ENCODE measurements at regions not wholly inside any gene's neighbourhood (a gene's known extent, or its start where the extent isn't known, plus 50 kb on each side); places are given as distances from the start of the nearest gene placed in this dataset.

DNA sequence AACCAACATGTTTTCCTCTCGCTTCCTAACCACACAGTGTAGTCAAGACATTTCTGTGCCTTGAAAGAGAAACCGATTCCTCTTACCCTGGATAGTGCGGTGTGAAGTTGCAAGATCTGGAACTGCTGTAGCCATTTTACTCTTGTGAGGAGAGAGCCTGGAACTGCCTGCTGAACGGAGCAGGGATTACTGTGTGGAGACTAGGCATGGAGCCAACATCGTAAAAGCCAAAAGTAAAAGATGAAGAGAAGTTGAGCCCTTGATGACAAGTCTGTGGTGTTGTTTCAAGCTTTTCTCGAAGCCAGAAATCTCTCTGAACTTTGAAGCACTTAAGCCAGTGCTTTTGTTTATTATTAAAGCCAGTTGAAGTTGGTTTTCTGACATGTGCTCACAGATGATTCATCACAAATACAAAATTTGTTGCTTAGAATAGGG lies 110.1 kb upstream of the GRIN3A start (continued):
- TF ChIP-seq, protein P1, sequence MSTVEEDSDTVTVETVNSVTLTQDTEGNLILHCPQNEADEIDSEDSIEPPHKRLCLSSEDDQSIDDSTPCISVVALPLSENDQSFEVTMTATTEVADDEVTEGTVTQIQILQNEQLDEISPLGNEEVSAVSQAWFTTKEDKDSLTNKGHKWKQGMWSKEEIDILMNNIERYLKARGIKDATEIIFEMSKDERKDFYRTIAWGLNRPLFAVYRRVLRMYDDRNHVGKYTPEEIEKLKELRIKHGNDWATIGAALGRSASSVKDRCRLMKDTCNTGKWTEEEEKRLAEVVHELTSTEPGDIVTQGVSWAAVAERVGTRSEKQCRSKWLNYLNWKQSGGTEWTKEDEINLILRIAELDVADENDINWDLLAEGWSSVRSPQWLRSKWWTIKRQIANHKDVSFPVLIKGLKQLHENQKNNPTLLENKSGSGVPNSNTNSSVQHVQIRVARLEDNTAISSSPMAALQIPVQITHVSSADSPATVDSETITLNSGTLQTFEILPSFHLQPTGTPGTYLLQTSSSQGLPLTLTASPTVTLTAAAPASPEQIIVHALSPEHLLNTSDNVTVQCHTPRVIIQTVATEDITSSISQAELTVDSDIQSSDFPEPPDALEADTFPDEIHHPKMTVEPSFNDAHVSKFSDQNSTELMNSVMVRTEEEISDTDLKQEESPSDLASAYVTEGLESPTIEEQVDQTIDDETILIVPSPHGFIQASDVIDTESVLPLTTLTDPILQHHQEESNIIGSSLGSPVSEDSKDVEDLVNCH (CRISPR knock-in tag; IDR thresholded peaks at IDR 0.05) = no peak
- TF ChIP-seq ZNF546 (CRISPR knock-in tag; conservative IDR thresholded peaks at IDR 0.05) (no peak), ZIK1 (CRISPR knock-in tag; IDR thresholded peaks at IDR 0.05; ENCODE audit: borderline replicate concordance, low read depth) (no peak), ZNF260 (CRISPR knock-in tag; IDR thresholded peaks at IDR 0.05; ENCODE audit: borderline replicate concordance, low read depth) (no peak), ZNF644 (CRISPR knock-in tag; IDR thresholded peaks at IDR 0.05; ENCODE audit: low read depth) (no peak)

DNA sequence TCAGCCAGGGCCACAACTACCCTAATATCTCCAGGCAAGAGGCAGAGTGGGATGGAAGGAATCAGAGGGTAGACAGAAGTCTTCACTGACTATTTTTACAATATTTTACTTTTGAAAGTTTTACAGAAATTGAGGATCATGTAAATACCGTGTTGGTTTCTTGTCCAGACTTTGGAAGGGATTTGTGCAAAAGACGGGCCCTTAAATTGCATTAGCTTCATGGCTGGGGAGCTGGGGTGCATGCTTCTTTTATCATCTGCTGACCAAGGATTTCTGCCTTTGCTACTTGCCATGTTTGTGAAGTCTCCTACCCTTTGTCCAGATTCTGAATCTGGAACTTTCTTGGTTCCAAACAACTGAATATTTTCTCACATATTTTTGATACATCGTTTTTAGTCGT lies 107.7 kb upstream of the GRIN3A start:
- no peak for FAIRE-seq
- TF ChIP-seq, protein P2, sequence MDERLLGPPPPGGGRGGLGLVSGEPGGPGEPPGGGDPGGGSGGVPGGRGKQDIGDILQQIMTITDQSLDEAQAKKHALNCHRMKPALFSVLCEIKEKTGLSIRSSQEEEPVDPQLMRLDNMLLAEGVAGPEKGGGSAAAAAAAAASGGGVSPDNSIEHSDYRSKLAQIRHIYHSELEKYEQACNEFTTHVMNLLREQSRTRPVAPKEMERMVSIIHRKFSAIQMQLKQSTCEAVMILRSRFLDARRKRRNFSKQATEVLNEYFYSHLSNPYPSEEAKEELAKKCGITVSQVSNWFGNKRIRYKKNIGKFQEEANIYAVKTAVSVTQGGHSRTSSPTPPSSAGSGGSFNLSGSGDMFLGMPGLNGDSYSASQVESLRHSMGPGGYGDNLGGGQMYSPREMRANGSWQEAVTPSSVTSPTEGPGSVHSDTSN (CRISPR knock-in tag; IDR thresholded peaks at IDR 0.05) = no peak
- TF ChIP-seq RARG (CRISPR knock-in tag; IDR thresholded peaks at IDR 0.05; ENCODE audit: low read depth) = no peak
- TF ChIP-seq KLF15 (CRISPR knock-in tag; IDR thresholded peaks at IDR 0.05; ENCODE audit: borderline replicate concordance) = no peak
- no peak for TF ChIP-seq KAT2B (IDR thresholded peaks at IDR 0.05; ENCODE audit: borderline replicate concordance, low read depth, low read length)
- no peak for TF ChIP-seq GFI1 (CRISPR knock-in tag; IDR thresholded peaks at IDR 0.05; ENCODE audit: borderline replicate concordance)
- no peak for TF ChIP-seq CEBPB (IDR thresholded peaks at IDR 0.05; ENCODE audit: borderline replicate concordance, low read depth, low read length)
- TF ChIP-seq ZNF878 (CRISPR knock-in tag; IDR thresholded peaks at IDR 0.05) = no peak
- no peak for TF ChIP-seq ZNF510 (CRISPR knock-in tag; IDR thresholded peaks at IDR 0.05; ENCODE audit: low read depth)
- no peak for TF ChIP-seq ZNF652 (CRISPR knock-in tag; IDR thresholded peaks at IDR 0.05; ENCODE audit: borderline replicate concordance, low read depth)
- no peak for TF ChIP-seq ATM (IDR thresholded peaks at IDR 0.05; ENCODE audit: borderline replicate concordance)
- TF ChIP-seq SOX5 (CRISPR knock-in tag; IDR thresholded peaks at IDR 0.05; ENCODE audit: borderline replicate concordance) = no peak
- TF ChIP-seq, protein P3, sequence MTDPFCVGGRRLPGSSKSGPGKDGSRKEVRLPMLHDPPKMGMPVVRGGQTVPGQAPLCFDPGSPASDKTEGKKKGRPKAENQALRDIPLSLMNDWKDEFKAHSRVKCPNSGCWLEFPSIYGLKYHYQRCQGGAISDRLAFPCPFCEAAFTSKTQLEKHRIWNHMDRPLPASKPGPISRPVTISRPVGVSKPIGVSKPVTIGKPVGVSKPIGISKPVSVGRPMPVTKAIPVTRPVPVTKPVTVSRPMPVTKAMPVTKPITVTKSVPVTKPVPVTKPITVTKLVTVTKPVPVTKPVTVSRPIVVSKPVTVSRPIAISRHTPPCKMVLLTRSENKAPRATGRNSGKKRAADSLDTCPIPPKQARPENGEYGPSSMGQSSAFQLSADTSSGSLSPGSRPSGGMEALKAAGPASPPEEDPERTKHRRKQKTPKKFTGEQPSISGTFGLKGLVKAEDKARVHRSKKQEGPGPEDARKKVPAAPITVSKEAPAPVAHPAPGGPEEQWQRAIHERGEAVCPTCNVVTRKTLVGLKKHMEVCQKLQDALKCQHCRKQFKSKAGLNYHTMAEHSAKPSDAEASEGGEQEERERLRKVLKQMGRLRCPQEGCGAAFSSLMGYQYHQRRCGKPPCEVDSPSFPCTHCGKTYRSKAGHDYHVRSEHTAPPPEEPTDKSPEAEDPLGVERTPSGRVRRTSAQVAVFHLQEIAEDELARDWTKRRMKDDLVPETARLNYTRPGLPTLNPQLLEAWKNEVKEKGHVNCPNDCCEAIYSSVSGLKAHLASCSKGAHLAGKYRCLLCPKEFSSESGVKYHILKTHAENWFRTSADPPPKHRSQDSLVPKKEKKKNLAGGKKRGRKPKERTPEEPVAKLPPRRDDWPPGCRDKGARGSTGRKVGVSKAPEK (CRISPR knock-in tag; IDR thresholded peaks at IDR 0.05; ENCODE audit: borderline replicate concordance) = no peak
- TF ChIP-seq BCL6 (CRISPR knock-in tag; IDR thresholded peaks at IDR 0.05) = no peak
- TF ChIP-seq ZNF24 (IDR thresholded peaks at IDR 0.05) = no peak
- TF ChIP-seq ZNF230 (CRISPR knock-in tag; IDR thresholded peaks at IDR 0.05) = no peak

More for the DNA sequence above, 107.7 kb upstream of the GRIN3A start:
- no peaks in the 10 kb centered on the region for H3K79me2 ChIP-seq (ENCODE audit: insufficient read depth, low read length)
- WGBS (ENCODE audit: low lambda C conversion rate) = 8% methylated on average over 4 of the region's 4 CpGs
- H3K36me3 ChIP-seq (replicated peaks in 1 of 2; ENCODE audit: control insufficient read depth in 1 of 2, insufficient read depth in 2 of 2, low read length in 2 of 2) = no peaks in the 10 kb centered on the region
- H3K9ac ChIP-seq (ENCODE audit: insufficient read depth, low read depth, low read length) = no peak overlapping the region
- DNase-seq (ENCODE audit: low spot score) (no peak), ATAC-seq (no peak)
- intact Hi-C loops (cut with micrococcal nuclease; ENCODE audit: unreplicated experiment) (no loop called here), in situ Hi-C loops (cut with HindIII; ENCODE audit: extremely low pct_ligation_motif_present, low pct_unique_long_range_greater_than_20kb) (no loop called here)
- CTCF ChIA-PET (ENCODE audit: low intra/inter-chr PET ratio, low total read pairs) = no interaction called here
- H2AFZ ChIP-seq (ENCODE audit: low read length) = no peak overlapping the region
- H3K4me2 ChIP-seq (ENCODE audit: low read depth, low read length) = no peak overlapping the region
- POLR2A ChIA-PET = no interaction called here
- H3K4me3 ChIP-seq (replicated peaks in 1 of 3; ENCODE audit: insufficient read depth in 1 of 3, low read depth in 2 of 3, low read length in 3 of 3) = no peak overlapping the region
- no peaks in the 10 kb centered on the region for H3K9me3 ChIP-seq (ENCODE audit: low read length)
- no peak overlapping the region for H3K27ac ChIP-seq (ENCODE audit: extremely low read length, insufficient read depth, low read length)
- H3K27me3 ChIP-seq (ENCODE audit: control insufficient read depth in 1 of 2, insufficient read depth in 2 of 2, low read length in 2 of 2) = no peaks in the 10 kb centered on the region
- H3K4me1 ChIP-seq (ENCODE audit: insufficient read depth, low read length) = peaks cover 19% of the 10 kb centered on the region
- no peaks in the 10 kb centered on the region for H4K20me1 ChIP-seq (ENCODE audit: insufficient read depth, low read length)
- no TSS peak for BruUV-seq (replicated peaks)

Measured in HepG2 (cell line).